Liver (tissue), 8 donors: ENCODE measurements at regions not wholly inside any gene's neighbourhood (a gene's known extent, or its start where the extent isn't known, plus 50 kb on each side); places are given as distances from the start of the nearest gene placed in this dataset.

ENCODE experiments used
- DNase-seq: peaks from one replicate; pipeline ENCODE4 v3.0.0-alpha.2; 2017; ENCODE audit warnings: low spot score
- H3K27ac ChIP-seq, 2 donors: one replicate each; pipeline ENCODE4 v1.7.0; 2013; ENCODE audit warnings: inconsistent platforms in 2 of 2, low read length in 2 of 2, control low read depth in 1 of 2, low read depth in 1 of 2, mild to moderate bottlenecking in 1 of 2
- H3K27me3 ChIP-seq, 4 donors: one replicate each; pipeline versions ENCODE4 v1.6.1 to v1.7.0; 2013; ENCODE audit warnings: low read length in 3 of 4, inconsistent platforms in 1 of 4, mild to moderate bottlenecking in 1 of 4, moderate library complexity in 1 of 4; ENCODE audit not compliant: control insufficient read depth in 4 of 4, insufficient read depth in 4 of 4
- H3K36me3 ChIP-seq, 4 donors: one replicate each; pipeline versions ENCODE4 v1.6.1 to v1.7.0; 2013; ENCODE audit warnings: low read length in 3 of 4, mild to moderate bottlenecking in 3 of 4, low read depth in 1 of 4, moderate library complexity in 1 of 4; ENCODE audit not compliant: control insufficient read depth in 4 of 4, insufficient read depth in 3 of 4
- H3K4me1 ChIP-seq, 4 donors: one replicate each; pipeline versions ENCODE4 v1.6.1 to v1.7.0; 2013; ENCODE audit warnings: low read length in 3 of 4, mild to moderate bottlenecking in 3 of 4, moderate library complexity in 1 of 4; ENCODE audit not compliant: control insufficient read depth in 4 of 4, insufficient read depth in 4 of 4
- H3K4me3 ChIP-seq, 3 donors: one replicate each; pipeline versions ENCODE4 v1.6.1 to v1.7.0; 2013; ENCODE audit warnings: low read length in 3 of 3, control low read depth in 1 of 3, low read depth in 1 of 3, mild to moderate bottlenecking in 1 of 3
- H3K9ac ChIP-seq, 2 donors: one replicate each; pipeline ENCODE4 v1.7.0; 2013; ENCODE audit warnings: low read length in 2 of 2, mild to moderate bottlenecking in 2 of 2, moderate library complexity in 2 of 2, control low read depth in 1 of 2, low read depth in 1 of 2
- H3K9me3 ChIP-seq, 4 donors: one replicate each; pipeline versions ENCODE4 v1.6.1 to v1.7.0; 2013; ENCODE audit warnings: low read length in 3 of 4; ENCODE audit not compliant: control insufficient read depth in 4 of 4
- ATF3 ChIP-seq: IDR thresholded peaks from 2 replicates; pipeline ENCODE4 v1.6.1; 2016; ENCODE audit warnings: antibody characterized with exemption
- FOXA1 ChIP-seq: IDR thresholded peaks from 2 replicates; pipeline ENCODE4 v1.6.1; 2016; ENCODE audit warnings: antibody characterized with exemption
- FOXA2 ChIP-seq: IDR thresholded peaks from 2 replicates; pipeline ENCODE4 v1.6.1; 2016; ENCODE audit warnings: antibody characterized with exemption
- GABPA ChIP-seq, 2 donors: IDR thresholded peaks in 1 of 2; conservative IDR thresholded peaks in 1 of 2; 2 replicates each; pipeline ENCODE4 v1.6.1; 2016; ENCODE audit warnings: antibody characterized with exemption in 2 of 2, mild to moderate bottlenecking in 1 of 2, moderate library complexity in 1 of 2
- HNF4A ChIP-seq, 2 donors: conservative IDR thresholded peaks; 2 replicates each; pipeline ENCODE4 v1.6.1; 2016; ENCODE audit warnings: antibody characterized with exemption in 2 of 2, mild to moderate bottlenecking in 2 of 2
- HNF4G ChIP-seq: IDR thresholded peaks from 2 replicates; pipeline ENCODE4 v1.6.1; 2016; ENCODE audit warnings: antibody characterized with exemption
- JUND ChIP-seq, 2 donors: IDR thresholded peaks; 2 replicates each; pipeline ENCODE4 v1.6.1; 2016; ENCODE audit warnings: antibody characterized with exemption in 2 of 2
- MAX ChIP-seq: IDR thresholded peaks from 2 replicates; pipeline ENCODE4 v1.6.1; 2016; ENCODE audit warnings: antibody characterized with exemption
- NR2F2 ChIP-seq: IDR thresholded peaks from 2 replicates; pipeline ENCODE4 v1.6.1; 2016; ENCODE audit warnings: antibody characterized with exemption
- RAD21 ChIP-seq, 2 donors: IDR thresholded peaks; 2 replicates each; pipeline ENCODE4 v1.6.1; 2016; ENCODE audit warnings: antibody characterized with exemption in 2 of 2, mild to moderate bottlenecking in 2 of 2
- TAF1 ChIP-seq: conservative IDR thresholded peaks from 2 replicates; pipeline ENCODE4 v1.6.1; 2016; ENCODE audit warnings: antibody characterized with exemption, mild to moderate bottlenecking
- ZBTB33 ChIP-seq: IDR thresholded peaks from 2 replicates; pipeline ENCODE4 v1.6.1; 2016; ENCODE audit warnings: antibody characterized with exemption
- WGBS: extraction: QIAGEN DNeasy Blood & Tissue Kit; methylation state at CpG from one replicate; pipeline ENCODE4 v1.1.7; 2013; 5-methylcytosine and 5-hydroxymethylcytosine counted together
- TF ChIP-seq, protein P1 (sequence below): IDR thresholded peaks from 2 replicates; pipeline ENCODE4 v1.6.1; 2016; ENCODE audit warnings: antibody characterized with exemption, mild to moderate bottlenecking
- TF ChIP-seq, protein P2 (sequence below): fragments of 150-350 bp; IDR thresholded peaks from 2 replicates; pipeline ENCODE4 v1.5.1; 2017; ENCODE audit warnings: improper control_type of control experiment, low read depth, low read length; ENCODE audit not compliant: missing input control
- donor health status: healthy.
- donor health status: healthy.
- donor health status: healthy.
- donor health status: healthy.
- donor health status: healthy.

- H3K27me3 ChIP-seq = no peaks in the 10 kb centered on the region
- no peaks in the 10 kb centered on the region for H3K4me1 ChIP-seq
- 92% methylated on average over 12 of the region's 12 CpGs for WGBS
Measured at GRCh38 chr2:12163866-12164265, 417.4 kb downstream of the LPIN1 start.

More at GRCh38 chr2:12163866-12164265, 417.4 kb downstream of the LPIN1 start:
- H3K36me3 ChIP-seq = no peaks in the 10 kb centered on the region
- no peak overlapping the region for H3K4me3 ChIP-seq
- H3K9me3 ChIP-seq = no peaks in the 10 kb centered on the region
- no peak overlapping the region for H3K27ac ChIP-seq
- no peak overlapping the region for H3K9ac ChIP-seq
- TF ChIP-seq ZBTB33 (no peak), JUND (IDR thresholded peaks at IDR 0.05) (no peak), FOXA2 (no peak), HNF4A (conservative IDR thresholded peaks at IDR 0.05) (no peak), MAX (no peak), GABPA (IDR thresholded peaks at IDR 0.05 in 1 of 2, conservative IDR thresholded peaks at IDR 0.05 in 1 of 2) (no peak), TAF1 (no peak), ATF3 (no peak), HNF4G (no peak), FOXA1 (no peak), RAD21 (IDR thresholded peaks at IDR 0.05) (no peak), NR2F2 (no peak)
- TF ChIP-seq, protein P1, sequence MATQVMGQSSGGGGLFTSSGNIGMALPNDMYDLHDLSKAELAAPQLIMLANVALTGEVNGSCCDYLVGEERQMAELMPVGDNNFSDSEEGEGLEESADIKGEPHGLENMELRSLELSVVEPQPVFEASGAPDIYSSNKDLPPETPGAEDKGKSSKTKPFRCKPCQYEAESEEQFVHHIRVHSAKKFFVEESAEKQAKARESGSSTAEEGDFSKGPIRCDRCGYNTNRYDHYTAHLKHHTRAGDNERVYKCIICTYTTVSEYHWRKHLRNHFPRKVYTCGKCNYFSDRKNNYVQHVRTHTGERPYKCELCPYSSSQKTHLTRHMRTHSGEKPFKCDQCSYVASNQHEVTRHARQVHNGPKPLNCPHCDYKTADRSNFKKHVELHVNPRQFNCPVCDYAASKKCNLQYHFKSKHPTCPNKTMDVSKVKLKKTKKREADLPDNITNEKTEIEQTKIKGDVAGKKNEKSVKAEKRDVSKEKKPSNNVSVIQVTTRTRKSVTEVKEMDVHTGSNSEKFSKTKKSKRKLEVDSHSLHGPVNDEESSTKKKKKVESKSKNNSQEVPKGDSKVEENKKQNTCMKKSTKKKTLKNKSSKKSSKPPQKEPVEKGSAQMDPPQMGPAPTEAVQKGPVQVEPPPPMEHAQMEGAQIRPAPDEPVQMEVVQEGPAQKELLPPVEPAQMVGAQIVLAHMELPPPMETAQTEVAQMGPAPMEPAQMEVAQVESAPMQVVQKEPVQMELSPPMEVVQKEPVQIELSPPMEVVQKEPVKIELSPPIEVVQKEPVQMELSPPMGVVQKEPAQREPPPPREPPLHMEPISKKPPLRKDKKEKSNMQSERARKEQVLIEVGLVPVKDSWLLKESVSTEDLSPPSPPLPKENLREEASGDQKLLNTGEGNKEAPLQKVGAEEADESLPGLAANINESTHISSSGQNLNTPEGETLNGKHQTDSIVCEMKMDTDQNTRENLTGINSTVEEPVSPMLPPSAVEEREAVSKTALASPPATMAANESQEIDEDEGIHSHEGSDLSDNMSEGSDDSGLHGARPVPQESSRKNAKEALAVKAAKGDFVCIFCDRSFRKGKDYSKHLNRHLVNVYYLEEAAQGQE = no peak
- TF ChIP-seq, protein P2, sequence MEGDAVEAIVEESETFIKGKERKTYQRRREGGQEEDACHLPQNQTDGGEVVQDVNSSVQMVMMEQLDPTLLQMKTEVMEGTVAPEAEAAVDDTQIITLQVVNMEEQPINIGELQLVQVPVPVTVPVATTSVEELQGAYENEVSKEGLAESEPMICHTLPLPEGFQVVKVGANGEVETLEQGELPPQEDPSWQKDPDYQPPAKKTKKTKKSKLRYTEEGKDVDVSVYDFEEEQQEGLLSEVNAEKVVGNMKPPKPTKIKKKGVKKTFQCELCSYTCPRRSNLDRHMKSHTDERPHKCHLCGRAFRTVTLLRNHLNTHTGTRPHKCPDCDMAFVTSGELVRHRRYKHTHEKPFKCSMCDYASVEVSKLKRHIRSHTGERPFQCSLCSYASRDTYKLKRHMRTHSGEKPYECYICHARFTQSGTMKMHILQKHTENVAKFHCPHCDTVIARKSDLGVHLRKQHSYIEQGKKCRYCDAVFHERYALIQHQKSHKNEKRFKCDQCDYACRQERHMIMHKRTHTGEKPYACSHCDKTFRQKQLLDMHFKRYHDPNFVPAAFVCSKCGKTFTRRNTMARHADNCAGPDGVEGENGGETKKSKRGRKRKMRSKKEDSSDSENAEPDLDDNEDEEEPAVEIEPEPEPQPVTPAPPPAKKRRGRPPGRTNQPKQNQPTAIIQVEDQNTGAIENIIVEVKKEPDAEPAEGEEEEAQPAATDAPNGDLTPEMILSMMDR = no peak
- DNase-seq = no peak
